HG03175 (cell line): ENCODE measurements at regions not wholly inside any gene's neighbourhood (a gene's known extent, or its start where the extent isn't known, plus 50 kb on each side); places are given as distances from the start of the nearest gene placed in this dataset.
"Not testable (repeated sequence)": the region's sequence is repeated elsewhere in the genome, so short reads cannot be mapped to it uniquely, and the experiment has no call there.

Experiments used
- ATAC-seq: cut with Tn5 transposase; IDR thresholded peaks from one replicate; pipeline ENCODE4 v1.9.1; 2021; ENCODE audit warnings: mild to moderate bottlenecking, moderate library complexity; ENCODE audit not compliant: unreplicated experiment

DNA sequence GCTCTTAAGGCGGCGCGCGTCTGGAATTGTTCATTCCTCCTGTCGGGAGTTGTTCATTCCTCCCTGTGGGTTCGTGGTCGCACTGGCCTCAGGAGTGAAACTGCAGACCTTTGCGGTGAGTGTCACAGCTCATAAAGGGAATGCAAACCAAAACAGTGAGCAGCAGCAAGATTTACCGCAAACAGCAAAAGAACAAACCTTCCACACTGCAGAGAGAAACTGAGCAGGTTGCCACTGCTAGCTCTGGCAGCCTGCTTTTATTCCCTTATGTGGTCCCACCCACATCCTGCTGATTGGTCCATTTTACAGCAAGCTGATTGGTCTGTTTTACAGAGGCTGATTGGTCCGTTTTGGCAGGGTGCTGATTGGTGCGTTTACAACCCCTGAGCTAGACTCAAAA, 1365.3 kb upstream of the WWC1 start:
- no peak for ATAC-seq

- not testable (repeated sequence) for ATAC-seq
These were observed 1364.5 kb upstream of the WWC1 start for GRCh38 chr5:166926806-166927475.

DNA sequence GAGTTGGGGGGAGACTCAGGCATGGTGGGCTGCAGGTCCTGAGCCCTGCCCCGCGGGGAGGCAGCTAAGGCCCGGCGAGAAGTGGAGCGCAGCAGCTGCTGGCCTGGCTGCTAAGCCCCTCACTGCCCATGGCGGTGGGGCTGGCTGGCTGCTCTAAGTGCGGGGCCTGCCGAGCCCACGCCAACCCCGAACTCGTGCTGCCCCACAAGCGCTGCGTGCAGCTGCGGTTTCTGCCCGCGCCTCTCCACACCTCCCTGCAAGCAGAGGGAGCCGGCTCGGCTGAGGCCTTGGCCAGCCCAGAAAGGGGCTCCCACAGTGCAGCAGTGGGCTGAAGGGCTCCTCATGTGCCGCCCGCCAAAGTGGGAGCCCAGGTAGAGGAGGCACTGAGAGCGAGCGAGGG, 1355.1 kb upstream of the WWC1 start:
- no peak for ATAC-seq

DNA sequence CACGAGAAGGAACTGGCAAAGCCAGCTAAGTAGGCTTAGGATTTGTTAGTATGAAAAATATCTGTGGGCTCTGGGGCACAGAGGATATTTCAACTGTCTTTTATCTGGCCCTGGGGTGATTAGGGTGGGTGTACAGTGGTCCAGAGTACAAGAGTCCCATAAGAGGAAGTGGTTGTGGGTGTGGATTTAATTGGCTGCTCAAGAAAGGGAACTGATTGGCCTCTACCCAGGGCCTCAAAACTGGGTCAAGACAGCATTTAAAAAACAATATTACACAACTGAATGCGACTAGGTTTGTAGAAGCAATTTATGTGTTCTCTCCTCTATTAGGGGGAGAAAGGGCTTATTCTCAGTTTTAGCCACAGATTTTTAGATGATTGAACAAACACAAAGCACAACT, 1353.4 kb upstream of the WWC1 start:
- no peak for ATAC-seq

DNA sequence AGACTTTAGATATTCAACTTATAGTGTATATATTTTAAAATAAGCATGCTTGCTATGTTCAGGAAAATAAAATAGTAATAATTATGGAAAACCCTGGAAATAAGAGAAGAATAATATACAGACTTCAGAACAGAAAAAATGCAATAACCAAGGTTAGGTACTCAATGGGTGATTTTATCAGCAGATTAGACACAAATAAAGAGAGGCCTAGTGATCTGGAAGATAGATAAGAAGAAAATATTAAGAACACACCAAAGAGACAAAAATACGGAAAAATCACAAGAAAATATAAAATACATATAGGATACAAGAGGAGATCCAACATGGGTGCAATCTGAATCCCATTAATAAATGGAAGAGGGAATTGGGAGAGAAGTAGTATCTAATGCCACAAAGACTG, 1348.5 kb upstream of the WWC1 start:
- ATAC-seq: no peak

DNA sequence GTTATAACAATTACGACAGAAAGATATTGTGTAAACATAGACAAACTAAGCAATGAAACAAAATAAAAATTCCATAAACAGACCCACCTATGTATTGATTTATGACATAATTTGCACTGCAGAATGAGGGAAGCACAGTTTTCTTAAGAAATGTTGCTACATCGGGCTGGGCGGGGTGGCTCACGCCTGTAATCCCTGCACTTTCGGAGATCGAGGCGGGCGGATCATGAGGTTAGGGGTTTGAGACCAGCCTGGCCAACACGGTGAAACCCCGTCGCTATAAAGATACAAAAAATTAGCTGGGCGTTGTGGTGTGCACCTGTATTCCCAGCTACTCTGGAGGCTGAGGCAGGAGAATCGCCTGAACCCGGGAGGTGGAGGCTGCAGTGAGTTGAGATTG, 1344.4 kb upstream of the WWC1 start:
- ATAC-seq: no peak

- ATAC-seq: no peak
These were observed 1342.8 kb upstream of the WWC1 start for GRCh38 chr5:166948679-166949078.

- ATAC-seq: no peak
These were observed 1339.4 kb upstream of the WWC1 start for GRCh38 chr5:166952048-166952447.

- ATAC-seq: no peak
These were observed 1333.7 kb upstream of the WWC1 start for GRCh38 chr5:166957782-166958181.

DNA sequence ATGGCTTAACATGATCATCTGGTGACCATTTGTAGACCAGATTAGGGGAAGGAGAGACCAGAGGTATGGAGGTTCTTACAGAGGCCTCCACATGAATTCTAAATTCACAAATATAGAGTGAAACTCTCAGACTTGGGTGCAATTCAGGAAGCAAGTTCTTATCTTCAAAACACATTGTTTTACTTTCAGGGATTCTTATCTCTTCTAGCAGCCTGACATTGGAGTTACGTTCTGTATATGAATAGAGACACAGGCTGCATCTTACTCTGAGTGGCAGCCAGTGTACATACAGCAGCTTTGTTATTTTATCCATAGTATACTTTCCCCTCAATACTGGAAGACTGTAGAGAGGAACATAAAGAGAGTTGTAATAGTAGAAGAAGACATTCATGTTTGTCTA, 1331.7 kb upstream of the WWC1 start:
- no peak for ATAC-seq

- ATAC-seq: no peak
These were observed 1330.4 kb upstream of the WWC1 start for GRCh38 chr5:166961028-166961427.

DNA sequence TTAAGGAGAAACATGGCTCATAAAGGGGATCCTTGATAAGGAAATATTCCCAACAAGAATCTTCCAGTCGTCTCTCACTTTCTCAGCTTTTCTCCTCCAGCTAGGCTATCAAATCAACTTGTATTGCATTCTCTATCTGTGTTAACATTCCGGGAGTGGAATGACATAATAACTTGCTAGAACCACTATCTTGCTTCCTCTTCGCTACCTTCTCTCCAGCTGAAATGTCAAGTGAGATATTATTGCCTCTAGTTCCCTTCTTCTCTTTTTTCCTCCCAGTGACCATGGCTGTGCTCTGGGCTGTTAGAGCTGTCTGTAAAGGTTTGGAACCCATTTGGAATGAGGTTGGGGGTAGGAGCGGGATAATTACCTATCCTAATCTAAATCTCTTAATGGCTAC, 1329.5 kb upstream of the WWC1 start:
- no peak for ATAC-seq

- ATAC-seq: no peak
These were observed 1329.0 kb upstream of the WWC1 start for GRCh38 chr5:166962461-166962860.

- ATAC-seq: no peak
These were observed 1327.8 kb upstream of the WWC1 start for GRCh38 chr5:166963596-166963995.

DNA sequence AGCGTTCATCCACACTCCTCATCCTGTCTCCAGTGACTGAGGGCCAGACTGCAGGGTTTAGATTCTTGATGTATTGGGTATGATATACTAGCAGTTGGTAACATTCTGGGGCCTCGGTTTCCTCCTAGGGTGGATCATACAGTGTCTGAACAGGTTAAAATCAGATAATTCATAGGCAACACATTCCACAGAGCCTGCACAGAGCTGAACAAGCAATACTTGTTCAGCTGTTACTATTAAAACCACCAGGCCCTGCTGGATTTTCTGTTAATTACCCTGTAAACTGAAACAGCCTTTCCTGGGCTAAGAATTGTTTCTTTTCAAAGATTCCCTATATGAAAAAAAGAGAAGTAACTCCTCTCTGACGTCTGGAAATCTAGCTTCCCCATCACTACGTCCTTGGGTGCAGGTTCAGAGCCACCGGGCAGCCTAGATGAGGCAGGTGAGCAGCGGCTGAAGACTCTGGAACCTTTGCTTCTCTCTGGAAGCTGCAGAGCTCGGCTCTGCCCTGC, 1313.5 kb upstream of the WWC1 start:
- no peak for ATAC-seq

GRCh38 chr5:166979307-166979895, 1312.0 kb upstream of the WWC1 start:
- ATAC-seq: no peak

GRCh38 chr5:166980666-166981065, 1310.8 kb upstream of the WWC1 start:
- no peak for ATAC-seq

GRCh38 chr5:166982226-166982625, 1309.2 kb upstream of the WWC1 start:
- no peak for ATAC-seq

GRCh38 chr5:166991601-166992000, 1299.8 kb upstream of the WWC1 start:
- no peak for ATAC-seq

- ATAC-seq: no peak
These were observed 1299.3 kb upstream of the WWC1 start for GRCh38 chr5:166992108-166992507.

- ATAC-seq: no peak
These were observed 1298.3 kb upstream of the WWC1 start for GRCh38 chr5:166992874-166993722.

DNA sequence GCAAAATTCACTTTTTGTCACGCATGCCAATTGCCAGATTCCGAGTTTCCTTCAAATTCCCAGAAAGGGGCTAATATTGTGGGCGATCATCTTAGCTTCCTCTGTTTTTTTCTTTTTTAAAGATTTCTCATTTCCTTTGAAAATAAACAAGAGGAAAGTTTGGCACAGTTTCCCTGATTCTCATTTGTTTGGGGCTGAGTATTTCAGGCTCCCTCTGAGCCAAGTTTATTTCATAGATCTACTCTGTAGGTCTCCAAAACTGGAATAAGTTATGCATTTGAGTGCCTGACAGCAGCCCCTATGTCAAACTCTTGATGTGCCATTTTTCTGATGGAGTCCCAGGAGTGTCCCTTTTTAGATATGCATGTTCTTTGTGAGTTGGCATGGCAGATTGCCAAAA, 1297.2 kb upstream of the WWC1 start:
- no peak for ATAC-seq
